ENCODE measurements at regions not wholly inside any gene's neighbourhood (a gene's known extent, or its start where the extent isn't known, plus 50 kb on each side); places are given as distances from the start of the nearest gene placed in this dataset.
"Not testable (repeated sequence)": the region's sequence is repeated elsewhere in the genome, so short reads cannot be mapped to it uniquely, and the experiment has no call there.

DNA sequence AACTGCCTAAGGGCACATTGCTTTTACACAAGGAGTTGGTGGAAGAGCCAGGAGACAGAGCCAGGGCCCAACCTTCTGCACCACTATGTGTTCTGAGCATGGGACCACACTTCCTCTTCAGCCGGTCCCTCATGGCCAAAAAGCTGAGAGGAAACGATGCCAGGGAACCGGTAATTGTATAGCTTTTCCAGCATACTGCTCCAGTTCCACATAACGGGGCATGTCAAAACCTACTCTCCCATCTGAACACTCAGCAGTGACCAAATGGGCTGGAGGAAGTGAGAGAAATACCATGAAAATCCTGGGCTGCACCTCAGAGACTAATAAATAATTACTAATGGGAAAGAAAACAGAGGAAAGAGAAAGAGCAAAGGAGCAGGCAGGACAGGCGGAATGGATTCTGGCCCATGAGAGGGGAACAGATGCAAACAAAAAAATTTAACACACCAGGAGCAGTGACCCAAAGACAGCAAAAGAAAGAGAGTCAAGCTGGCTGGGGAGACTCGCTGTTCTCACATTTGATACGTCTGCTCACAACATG lies 52.0 kb upstream of the BMP2 start:
- DNase-seq = no peak

DNA sequence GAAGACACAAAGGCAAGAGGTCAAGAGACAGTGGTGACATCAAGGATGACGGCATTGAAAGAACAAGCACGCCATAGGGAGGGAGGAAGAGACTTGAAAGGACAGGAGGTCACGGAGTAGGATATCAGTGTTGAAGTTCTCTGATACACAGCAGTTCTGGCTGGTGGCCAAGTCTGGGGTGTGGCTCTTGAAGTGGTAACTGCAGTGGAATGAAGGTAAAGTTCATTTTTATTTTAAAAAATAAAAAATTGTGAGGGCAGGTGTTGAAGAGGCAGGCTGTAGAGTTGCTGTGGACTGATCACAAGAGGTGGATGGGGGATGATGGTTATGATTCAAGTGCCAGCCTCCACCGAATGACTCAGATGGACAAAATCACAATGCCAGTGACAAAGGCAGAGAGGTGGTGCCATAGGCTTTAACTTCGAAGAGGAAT lies 53.2 kb upstream of the BMP2 start:
- no peak for DNase-seq

DNA sequence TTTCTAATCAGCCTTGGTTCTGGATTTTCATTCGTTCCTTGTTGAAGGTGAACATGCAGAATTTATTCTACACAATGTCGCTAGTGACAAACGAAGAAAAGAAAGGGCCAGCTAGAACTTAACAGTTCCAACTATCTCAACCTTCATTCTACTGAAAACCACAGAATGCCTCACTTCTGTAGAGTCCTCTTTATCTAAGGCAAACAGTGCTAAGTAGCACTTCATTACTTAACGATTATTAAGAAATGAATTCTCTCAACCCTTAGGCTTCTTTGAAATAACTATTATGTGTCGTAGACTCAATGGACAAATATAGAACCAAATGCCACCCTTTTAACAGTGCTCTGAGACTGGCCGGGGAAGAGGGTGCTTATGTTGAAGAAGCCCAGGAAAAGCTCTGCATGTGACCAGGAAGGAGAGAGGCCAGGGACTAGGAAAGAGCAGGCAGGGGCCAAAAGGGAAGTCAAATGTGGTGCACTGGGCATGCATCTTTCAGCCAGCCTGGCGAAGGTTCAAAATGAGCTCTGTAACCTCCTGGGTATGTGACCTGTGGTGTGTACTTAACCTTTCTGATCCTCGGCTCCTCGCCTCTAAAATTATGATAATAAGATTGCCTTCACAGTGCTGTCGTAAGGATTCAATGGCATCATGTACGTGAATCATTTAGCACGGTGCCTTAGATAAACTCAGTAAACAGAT lies 55.4 kb upstream of the BMP2 start:
- DNase-seq = no peak

DNA sequence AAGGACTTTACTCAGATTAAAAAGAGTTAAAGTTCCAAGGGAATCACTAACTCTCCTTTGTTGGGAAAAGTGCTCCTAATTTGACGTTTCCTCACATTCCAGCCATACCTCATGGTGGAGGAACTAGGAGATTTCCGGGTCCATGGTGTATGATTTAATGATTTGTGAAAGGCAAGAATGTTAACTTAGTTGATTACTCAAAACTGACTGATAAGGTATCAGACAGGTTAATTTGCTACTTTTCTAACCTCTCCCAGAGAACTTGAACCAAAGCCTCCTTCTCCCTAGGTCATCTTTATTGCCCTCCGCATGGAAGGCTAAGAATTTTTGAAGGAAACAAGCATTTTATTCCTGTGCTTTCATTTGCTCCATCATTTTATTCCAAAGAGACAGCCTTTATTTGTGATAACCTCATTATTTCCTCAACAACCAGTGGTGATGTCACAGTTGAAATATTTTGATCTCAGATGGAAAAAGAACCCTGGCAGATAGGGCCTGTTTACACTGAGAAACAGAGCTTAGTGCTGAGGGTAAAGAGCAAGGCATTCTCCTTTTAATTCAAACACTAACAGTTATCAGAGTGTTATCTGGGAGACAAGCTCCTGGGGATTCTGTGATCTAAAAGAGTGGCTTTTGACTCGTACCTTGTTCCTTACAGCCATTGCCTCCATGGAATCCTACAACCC lies 57.4 kb upstream of the BMP2 start:
- peak; percentile 31 for DNase-seq

DNA sequence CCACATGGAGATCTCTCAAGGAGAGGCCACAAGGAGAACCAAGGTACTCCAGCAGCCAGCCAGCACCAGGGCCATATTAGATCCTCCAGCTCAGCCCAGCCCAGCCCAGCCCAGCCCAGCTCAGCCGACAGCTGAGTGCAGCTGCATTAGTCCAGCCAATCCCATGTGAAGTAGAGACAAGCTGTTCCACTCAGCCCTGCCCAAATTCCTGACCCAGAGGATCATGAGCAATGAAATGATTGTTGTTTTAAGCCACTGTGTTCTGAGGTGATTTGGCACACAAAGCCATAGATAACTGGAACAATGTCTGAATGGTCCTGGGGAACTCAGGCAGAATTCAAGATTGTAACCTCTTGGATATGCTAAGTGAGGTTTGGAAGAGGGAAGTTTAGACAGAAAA lies 59.5 kb upstream of the BMP2 start:
- DNase-seq = peak; percentile 51

DNA sequence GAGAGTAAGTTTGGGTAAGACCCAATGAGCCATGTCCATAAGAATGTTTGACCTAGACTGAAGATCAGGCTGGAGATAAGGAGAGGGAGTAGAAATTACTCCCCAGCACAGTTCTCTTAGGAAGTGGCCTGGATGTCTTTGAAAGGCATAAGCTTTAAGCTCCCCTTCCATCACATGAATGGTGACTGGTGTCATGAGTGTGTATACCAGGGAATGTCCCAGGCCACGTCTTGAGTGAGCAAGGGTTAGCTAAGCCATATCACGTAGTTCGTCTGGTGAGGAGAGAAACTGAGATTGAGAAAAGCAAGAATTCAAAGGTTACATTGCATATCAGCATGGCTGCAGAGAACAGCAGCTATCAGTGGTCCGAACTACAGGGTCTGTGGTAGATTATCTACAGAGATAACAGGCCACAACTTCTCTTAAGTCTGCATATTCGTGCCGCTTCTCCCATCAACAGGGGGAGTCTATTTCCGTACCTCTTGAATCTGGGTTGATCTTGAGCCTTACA lies 60.1 kb upstream of the BMP2 start:
- DNase-seq = no peak

DNA sequence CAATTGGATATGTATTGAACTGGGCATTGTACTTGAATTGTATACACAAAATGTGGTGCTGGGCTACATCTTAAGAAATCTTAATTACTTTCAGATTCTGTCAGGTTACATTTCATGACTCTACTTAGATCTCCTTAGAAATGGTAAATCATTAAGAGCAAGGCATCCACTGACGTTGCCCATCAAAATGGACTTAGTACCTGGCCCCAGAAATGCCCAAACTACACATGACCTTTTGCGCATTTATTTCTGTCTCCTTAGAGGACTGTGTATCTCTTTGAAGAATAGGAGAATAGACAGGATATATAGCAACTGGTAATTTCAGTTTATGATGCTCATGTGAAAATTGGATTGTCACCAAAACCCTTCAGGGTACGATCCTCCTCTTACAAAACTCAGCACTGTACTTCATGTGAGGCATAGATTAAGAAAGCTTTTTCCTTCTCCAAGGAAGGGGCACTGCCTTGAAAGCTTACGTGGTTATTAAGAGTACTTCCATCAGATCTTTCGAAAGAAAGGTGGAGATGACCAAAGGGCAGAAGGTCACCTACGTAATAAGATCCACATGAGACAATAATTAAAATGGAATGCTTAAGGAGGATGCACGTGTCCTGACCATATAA lies 61.4 kb upstream of the BMP2 start:
- no peak for DNase-seq

DNA sequence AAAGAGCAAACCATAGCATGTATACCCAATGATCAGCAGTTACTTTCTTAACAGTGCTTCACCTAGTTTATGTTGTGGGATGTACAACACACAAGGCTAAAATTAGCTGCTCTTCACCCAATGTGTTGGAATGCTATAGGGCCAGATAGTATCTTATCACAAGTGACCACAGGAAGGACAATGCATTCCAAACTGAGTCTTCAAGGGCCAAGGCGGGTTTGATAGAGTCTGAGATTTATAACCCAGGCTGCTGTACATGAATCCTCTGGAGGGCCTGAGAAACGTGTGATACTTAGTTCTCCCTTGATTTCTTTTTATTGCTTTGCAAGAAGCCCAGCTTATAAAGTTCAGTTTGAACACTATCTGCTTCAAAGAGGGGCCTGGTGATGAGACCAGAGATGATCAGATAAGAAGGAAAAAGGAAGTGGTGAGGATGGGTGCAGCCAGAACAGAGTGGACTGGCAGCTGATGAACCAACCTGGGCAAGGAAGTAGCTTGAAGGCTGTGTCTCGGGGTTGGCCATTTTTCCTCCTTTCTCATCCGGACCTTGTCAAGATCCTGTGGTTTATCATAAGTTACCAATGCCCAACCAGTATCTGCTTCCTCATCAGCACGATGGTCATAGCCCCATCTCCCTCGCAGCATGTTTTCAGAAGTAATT lies 62.2 kb upstream of the BMP2 start:
- DNase-seq = peak; percentile 52

DNA sequence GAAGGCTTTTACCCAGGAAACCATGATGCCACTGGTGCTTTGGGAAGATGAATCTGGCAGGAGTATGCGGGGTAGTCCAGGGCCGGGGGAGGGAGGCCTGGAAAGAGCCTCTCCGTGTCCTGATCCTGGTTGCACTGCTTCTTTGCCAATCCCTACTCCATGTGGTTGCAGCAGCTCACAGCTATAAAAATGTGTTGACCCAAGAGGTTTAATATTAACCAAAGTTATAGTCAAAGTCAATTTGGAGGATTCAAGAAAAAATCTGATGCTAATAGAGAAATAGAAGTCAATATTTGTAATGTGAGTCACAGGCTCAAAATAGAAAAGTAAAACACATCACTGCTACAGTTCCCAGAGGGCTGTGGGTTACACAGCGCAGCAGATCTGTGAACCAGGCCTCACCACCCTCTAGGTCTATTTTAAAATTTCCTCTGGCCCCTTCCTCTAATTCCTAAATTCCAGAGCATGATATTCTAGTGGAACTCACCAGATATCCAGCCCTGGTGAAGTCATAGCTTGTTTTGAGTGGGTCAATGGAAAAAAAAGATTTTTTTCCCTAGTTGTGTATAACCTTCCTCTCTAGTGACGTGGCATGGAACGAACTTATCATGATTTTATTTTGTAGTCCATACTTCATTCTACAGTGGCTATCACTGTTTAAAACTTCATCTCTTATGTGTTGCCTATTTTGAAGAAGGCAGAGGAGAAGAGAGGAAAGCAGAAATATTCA lies 63.2 kb upstream of the BMP2 start:
- DNase-seq = peak; percentile 80

DNA sequence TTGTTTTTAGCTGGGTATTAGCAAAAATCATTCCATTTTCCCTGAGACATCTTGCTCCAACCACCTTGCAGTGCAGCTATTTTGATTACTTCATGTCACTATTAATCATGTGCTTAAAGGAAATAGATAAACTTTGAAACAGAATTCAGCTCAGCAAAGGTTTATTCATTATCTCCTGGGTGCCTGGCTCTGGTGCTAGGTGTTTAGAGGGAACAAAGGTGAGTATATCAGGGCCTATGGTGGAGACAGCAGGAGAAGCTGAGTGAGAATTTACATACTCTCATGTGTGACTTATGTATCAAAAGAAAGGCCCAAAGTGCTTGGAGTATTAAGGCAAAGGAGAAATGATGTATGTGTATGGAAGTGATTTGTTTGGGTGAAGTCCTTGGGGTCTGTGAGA lies 63.8 kb upstream of the BMP2 start:
- no peak for DNase-seq

DNA sequence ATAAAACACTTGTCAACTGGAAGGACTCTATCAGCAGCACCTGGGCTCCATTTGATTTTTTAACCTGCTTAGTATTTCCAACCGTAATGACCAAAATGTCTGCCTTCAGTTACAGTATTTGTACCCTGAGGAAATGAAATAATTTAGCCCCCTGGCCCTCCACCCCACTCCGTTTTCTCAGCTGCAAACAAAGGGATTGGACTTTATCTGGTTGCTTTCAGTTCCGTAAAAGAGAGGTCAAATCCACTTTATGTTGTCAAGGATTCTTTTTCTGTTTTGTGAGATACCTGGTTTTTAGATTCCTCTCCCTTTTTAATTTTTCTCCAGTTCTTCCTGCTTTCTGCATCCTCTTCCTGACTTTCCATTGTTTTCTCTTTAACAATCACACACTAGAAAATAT lies 64.4 kb upstream of the BMP2 start:
- DNase-seq = no peak

DNA sequence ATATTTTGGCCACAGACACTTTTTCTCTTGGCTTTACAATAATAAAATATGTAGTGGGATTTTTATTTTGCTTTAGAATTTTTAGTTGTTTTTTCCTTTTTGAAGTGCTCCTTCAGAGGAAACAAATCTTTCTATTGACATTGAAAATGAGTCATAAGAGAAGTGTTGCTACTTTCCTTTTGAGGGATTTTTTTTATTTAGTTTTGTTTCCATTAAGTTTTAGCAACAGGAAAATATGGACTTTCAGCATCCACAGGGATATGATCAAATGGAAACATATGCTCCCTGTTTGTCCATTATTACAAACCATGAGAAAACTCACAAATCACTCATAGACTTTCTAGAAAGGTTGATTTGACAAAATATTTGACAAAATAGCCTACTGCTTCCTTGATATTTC lies 65.3 kb upstream of the BMP2 start:
- no peak for DNase-seq

DNA sequence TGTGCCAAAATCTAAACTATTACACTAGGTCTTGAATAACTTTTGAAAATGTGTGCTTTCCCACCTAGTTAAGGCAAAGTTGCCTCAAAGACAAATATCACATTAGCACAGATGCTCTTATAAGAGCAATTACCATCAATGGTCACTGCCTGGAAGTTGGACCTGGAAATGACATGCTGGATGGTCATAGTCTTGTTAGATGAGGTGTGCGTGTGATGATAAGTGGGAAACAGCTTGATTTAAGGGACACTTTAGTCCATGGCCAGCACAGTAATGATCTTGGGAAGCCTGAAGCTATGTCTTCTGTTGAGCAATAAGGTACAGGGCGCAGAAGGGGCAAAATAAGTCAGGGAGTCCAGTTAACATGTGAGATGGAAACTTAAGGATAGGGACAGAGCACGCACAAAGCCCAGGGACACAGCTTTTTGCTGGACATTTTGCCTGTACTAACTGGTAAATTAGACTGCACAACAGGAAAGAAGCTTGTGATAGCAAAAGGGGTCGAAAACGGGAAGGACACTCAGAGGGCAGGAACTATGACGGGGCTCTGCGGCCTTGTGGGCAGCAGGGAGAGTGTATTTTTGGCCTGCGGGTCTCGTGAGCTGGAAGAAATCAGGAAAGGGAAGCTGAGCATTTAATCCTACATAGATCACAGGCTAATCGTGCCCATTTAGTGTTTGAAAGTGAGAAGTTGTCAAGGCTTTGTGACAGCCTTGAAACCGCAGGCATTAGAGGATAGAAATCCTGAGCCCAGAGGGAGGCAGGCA lies 66.7 kb upstream of the BMP2 start:
- no peak for DNase-seq

DNA sequence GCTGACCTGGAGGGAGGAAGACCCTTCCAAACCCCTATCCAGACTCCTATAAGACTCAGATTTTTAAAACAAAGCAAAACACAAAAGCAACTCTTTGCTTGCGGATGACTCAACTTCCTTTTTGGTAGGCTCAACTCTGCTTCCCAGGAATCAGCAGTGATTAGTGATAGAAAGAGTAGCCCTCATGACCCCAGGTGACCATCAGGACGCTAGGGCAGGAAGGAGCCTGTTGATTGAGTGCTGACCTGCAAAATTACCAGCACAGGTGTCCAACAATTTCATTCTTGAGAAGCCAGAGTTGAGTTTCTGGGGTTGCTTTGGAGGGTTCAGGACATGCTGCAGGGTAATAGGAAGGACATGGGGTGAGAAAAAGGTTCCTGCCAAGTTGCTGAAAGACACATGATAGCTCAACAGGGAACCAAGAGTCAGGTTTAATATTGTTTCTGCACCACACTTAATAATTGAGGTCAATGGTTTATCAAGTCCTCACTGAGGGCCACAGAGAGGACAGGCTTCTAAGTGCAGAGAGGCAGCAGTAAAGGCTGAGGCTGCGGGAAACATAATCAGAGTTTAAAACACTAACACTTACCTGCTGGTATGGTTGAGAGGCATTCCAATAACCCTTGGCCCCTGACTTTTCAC lies 67.4 kb upstream of the BMP2 start:
- no peak for DNase-seq

DNA sequence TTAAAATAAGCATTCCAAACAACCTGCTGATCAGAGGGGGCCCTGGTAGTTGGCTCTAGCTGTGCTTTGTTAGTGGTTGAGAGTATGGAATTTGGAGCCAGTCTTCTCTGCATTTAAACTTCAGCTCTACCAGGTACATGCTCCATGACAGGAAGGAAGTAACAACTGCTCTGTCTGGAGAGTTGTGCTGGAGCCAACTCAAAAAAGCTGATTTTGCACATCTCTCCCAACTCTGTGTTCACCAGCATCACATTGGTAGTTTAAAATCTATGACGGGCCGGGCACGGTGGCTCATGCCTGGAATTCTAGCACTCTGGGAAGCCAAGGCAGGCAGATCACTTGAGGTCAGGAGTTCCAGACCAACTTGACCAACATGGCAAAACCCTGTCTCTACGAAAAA lies 68.8 kb upstream of the BMP2 start:
- DNase-seq = no peak

DNA sequence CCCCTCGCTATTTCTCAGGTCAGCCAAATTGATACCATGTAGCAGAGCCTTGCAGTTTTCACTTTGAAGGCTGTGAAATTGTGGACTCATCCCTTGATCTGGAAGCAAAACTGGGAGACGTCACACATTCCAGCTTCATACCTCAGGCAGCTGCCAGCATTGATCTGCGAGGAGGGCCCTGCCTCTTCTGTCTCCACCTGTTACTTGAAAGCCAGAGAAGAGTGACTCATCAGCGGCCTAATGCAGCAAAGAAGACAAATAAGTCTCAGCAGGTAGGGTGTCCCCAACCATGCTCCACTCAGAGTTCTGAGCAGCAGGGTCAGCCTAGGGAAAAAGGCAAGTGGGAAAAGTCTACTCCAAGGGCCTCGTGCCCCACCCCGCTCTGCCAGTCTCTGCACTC lies 69.4 kb upstream of the BMP2 start:
- no peak for DNase-seq

DNA sequence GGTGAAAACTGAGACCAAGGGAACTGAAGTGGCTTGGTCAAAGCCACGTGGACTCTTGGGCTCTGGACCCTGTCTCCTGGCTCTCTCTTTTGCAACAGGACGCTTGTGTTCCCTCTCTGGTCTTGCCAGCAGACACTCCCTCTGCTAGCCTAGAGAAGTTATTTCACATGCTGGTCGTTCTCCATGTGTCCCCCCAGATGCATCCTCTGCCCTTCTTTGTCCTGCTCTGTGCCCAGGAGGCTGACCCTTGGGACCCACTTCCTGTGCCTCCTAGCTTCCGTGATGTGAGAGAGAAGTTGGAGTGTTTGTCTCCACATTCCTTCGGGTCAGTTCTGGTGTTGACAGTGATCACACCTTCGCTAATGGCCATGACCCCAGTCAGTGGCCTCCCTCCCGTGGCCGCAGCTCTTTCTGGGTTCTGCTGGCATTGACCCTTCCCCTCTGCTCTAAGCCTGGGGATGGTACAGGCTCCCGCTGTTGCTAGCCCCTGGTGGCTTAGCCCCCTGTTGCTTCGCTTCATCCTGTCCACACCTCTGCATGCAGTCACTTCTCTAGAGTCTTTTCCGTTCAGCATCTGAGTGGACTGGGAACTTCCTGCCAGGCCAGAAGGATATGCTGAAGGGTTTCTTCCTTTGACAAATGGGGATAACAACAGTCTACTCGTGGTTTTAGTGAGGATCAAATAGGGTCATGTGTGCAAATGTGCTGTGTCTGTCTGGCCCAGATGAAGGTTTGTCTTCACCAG lies 70.1 kb upstream of the BMP2 start:
- no peak for DNase-seq

DNA sequence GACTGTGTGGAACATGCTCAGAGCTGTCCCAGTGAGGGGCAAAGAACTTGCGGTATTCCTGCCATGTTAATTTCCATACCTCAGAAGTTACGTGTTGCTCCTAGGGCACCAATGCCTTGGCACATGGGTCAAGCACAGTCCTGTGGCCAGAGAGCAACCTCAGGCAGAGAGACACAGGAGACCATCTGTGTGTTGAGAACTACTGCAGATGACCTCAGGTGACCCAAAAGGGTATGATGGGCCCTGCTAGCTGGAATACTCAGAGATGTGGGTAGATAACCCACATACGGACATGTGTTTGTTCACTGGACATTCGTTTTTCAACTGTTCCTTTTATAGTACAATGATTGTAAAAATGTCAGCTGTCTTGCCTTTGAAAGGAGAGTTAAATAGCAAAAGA lies 71.5 kb upstream of the BMP2 start:
- DNase-seq = no peak

DNA sequence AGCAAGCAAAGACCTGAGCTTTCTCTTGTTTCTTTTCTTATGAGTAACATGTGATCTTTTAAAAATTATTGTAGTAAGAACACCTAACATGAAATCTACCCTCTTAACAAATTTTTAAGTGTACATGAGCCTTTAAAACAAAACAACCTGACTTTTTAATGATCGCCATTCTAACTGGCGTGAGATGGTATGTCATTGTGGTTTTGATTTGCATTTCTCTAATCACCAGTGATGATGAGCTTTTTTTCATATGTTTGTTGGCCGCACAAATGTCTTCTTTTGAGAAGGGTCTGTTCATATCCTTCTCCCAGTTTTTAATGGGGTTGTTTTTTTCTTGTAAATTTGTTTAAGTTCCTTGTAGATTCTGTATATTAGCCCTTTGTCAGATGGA lies 73.7 kb upstream of the BMP2 start:
- not testable (repeated sequence) for DNase-seq

DNA sequence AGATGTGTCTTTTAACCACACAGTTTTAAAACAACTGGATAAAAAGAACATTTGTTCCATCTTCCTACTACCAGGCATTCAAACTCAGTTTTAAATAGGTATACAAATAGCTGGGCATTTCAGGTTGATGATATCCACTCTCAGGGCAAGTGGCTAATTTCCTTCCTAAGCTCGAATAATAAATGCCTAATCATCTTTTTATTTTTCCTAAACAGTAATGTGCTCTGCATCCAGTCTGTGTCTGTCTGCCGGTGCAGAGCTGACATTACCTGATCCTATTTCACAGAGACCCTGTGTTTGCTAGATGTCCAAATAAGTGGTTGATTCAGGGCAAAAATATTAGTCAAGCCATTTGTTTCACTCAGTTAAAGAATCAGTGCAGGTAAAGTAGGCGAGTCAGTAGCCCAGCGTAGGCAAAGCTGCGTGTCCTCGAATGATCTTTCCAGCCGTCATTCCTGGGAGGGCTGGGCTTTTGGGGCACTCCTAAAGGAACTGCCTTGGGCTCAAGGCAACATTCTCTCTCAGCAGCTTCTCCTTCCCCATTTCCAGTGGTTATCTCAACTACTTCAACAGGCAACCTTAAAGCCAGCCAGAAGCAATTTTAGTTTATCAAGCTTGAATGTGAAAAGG lies 74.2 kb upstream of the BMP2 start:
- DNase-seq = no peak

Data from fibroblast of skin of right quadriceps (primary cell).